Glomerular visceral epithelial cell (primary cell): ENCODE measurements at regions not wholly inside any gene's neighbourhood (a gene's known extent, or its start where the extent isn't known, plus 50 kb on each side); places are given as distances from the start of the nearest gene placed in this dataset.

Experiments
- DNase-seq: peaks from one replicate; pipeline ENCODE4 v3.0.0-alpha.2; 2016; ENCODE audit errors: extremely low spot score

- DNase-seq, result no peak
These were observed 75.9 kb downstream of the EDN3 start for GRCh38 chr20:59376109-59376841.

- DNase-seq, result no peak
These were observed 76.6 kb downstream of the EDN3 start for GRCh38 chr20:59376998-59377397.

GRCh38 chr20:59377842-59378241 is 77.4 kb downstream of the EDN3 start:
- DNase-seq, result no peak

- DNase-seq, result no peak
These were observed 78.0 kb downstream of the EDN3 start for GRCh38 chr20:59378396-59378795.

GRCh38 chr20:59378966-59379365 is 78.6 kb downstream of the EDN3 start:
- DNase-seq, result no peak

GRCh38 chr20:59381689-59382088 is 81.3 kb downstream of the EDN3 start:
- no peak for DNase-seq

- DNase-seq, result no peak
These were observed 81.8 kb downstream of the EDN3 start for GRCh38 chr20:59382157-59382725.

GRCh38 chr20:59382907-59383306 is 82.5 kb downstream of the EDN3 start:
- DNase-seq, result no peak

- no peak for DNase-seq
These were observed 84.6 kb downstream of the EDN3 start for GRCh38 chr20:59385038-59385437.

GRCh38 chr20:59385480-59385879 is 85.1 kb downstream of the EDN3 start:
- no peak for DNase-seq

GRCh38 chr20:59386809-59387208 is 86.4 kb downstream of the EDN3 start:
- no peak for DNase-seq

- DNase-seq, result no peak
These were observed 87.5 kb downstream of the EDN3 start for GRCh38 chr20:59387891-59388290.

GRCh38 chr20:59388402-59388801 is 88.0 kb downstream of the EDN3 start:
- no peak for DNase-seq

- no peak for DNase-seq
These were observed 90.0 kb downstream of the EDN3 start for GRCh38 chr20:59390437-59390836.

- no peak for DNase-seq
These were observed 91.6 kb downstream of the EDN3 start for GRCh38 chr20:59391975-59392374.

GRCh38 chr20:59392736-59393135 is 92.3 kb downstream of the EDN3 start:
- DNase-seq, result no peak

GRCh38 chr20:59393142-59393541 is 92.7 kb downstream of the EDN3 start:
- no peak for DNase-seq

GRCh38 chr20:59395729-59396128 is 95.3 kb downstream of the EDN3 start:
- no peak for DNase-seq

GRCh38 chr20:59398537-59399205 is 98.3 kb downstream of the EDN3 start:
- DNase-seq, result no peak

GRCh38 chr20:59399426-59400099 is 99.2 kb downstream of the EDN3 start:
- DNase-seq, result no peak

GRCh38 chr20:59400708-59401107 is 100.3 kb downstream of the EDN3 start:
- DNase-seq, result no peak

GRCh38 chr20:59402681-59403080 is 102.3 kb downstream of the EDN3 start:
- no peak for DNase-seq
